ENCODE measurements at regions not wholly inside any gene's neighbourhood (a gene's known extent, or its start where the extent isn't known, plus 50 kb on each side); places are given as distances from the start of the nearest gene placed in this dataset.

GRCh38 chr12:58388261-58388660 lies 446.9 kb downstream of the ATP23 start:
- H3K27ac ChIP-seq (ENCODE audit: low read depth in 1 of 2, low read length in 1 of 2) = no peak overlapping the region
- WGBS, 2 donors = 82 to 84% methylated on average over 2 of the region's 2 CpGs
- no peak for TF ChIP-seq CTCF (IDR thresholded peaks at IDR 0.05; ENCODE audit: control extremely low read depth, extremely low read depth)
- no peak overlapping the region for H3K9ac ChIP-seq (ENCODE audit: insufficient read depth in 1 of 2, low read length in 2 of 2)
- H3K36me3 ChIP-seq (ENCODE audit: control insufficient read depth in 4 of 4, insufficient read depth in 4 of 4, low read length in 4 of 4) = no peaks in the 10 kb centered on the region
- ATAC-seq (ENCODE audit: insufficient read depth, low FRiP score) (no peak), DNase-seq (no peak)
- H3K4me3 ChIP-seq = no peak overlapping the region
- H3K4me1 ChIP-seq (ENCODE audit: control insufficient read depth in 5 of 5, insufficient read depth in 5 of 5, low read length in 5 of 5) = no peaks in the 10 kb centered on the region
- H3K27me3 ChIP-seq (ENCODE audit: control insufficient read depth in 3 of 3, insufficient read depth in 3 of 3, low read length in 2 of 3) = no peaks in the 10 kb centered on the region
- no peaks in the 10 kb centered on the region for H3K9me3 ChIP-seq (ENCODE audit: control insufficient read depth in 4 of 4, insufficient read depth in 3 of 4, low read length in 3 of 4)

GRCh38 chr12:58393152-58393551 lies 451.8 kb downstream of the ATP23 start:
- no peaks in the 10 kb centered on the region for H3K27me3 ChIP-seq (ENCODE audit: control insufficient read depth in 3 of 3, insufficient read depth in 3 of 3, low read length in 2 of 3)
- no peaks in the 10 kb centered on the region for H3K36me3 ChIP-seq (ENCODE audit: control insufficient read depth in 4 of 4, insufficient read depth in 4 of 4, low read length in 4 of 4)
- ATAC-seq (ENCODE audit: insufficient read depth, low FRiP score) (no peak), DNase-seq (no peak)
- no peak overlapping the region for H3K27ac ChIP-seq (ENCODE audit: low read depth in 1 of 2, low read length in 1 of 2)
- peaks cover 0 to 5% (median 2%) of the 10 kb centered on the region in 4 donors for H3K9me3 ChIP-seq (ENCODE audit: control insufficient read depth in 4 of 4, insufficient read depth in 3 of 4, low read length in 3 of 4)
- H3K9ac ChIP-seq (ENCODE audit: insufficient read depth in 1 of 2, low read length in 2 of 2) = no peak overlapping the region
- no peaks in the 10 kb centered on the region for H3K4me1 ChIP-seq (ENCODE audit: control insufficient read depth in 5 of 5, insufficient read depth in 5 of 5, low read length in 5 of 5)
- 90% methylated on average over 3 of the region's 3 CpGs for WGBS, 2 donors
- H3K4me3 ChIP-seq = no peak overlapping the region
- TF ChIP-seq CTCF (IDR thresholded peaks at IDR 0.05; ENCODE audit: control extremely low read depth, extremely low read depth) = no peak

GRCh38 chr12:58395056-58395455 lies 453.7 kb downstream of the ATP23 start:
- H3K27me3 ChIP-seq (ENCODE audit: control insufficient read depth in 3 of 3, insufficient read depth in 3 of 3, low read length in 2 of 3) = no peaks in the 10 kb centered on the region
- no peak overlapping the region for H3K27ac ChIP-seq (ENCODE audit: low read depth in 1 of 2, low read length in 1 of 2)
- no peak overlapping the region for H3K9ac ChIP-seq (ENCODE audit: insufficient read depth in 1 of 2, low read length in 2 of 2)
- no peak for TF ChIP-seq CTCF (IDR thresholded peaks at IDR 0.05; ENCODE audit: control extremely low read depth, extremely low read depth)
- no peak overlapping the region for H3K4me3 ChIP-seq
- no peaks in the 10 kb centered on the region for H3K4me1 ChIP-seq (ENCODE audit: control insufficient read depth in 5 of 5, insufficient read depth in 5 of 5, low read length in 5 of 5)
- DNase-seq (no peak), ATAC-seq (ENCODE audit: insufficient read depth, low FRiP score) (no peak)
- peaks cover 0 to 5% (median 2%) of the 10 kb centered on the region in 4 donors for H3K9me3 ChIP-seq (ENCODE audit: control insufficient read depth in 4 of 4, insufficient read depth in 3 of 4, low read length in 3 of 4)
- 79 to 86% methylated on average over 3 of the region's 3 CpGs for WGBS, 2 donors
- no peaks in the 10 kb centered on the region for H3K36me3 ChIP-seq (ENCODE audit: control insufficient read depth in 4 of 4, insufficient read depth in 4 of 4, low read length in 4 of 4)

- Histone ChIP-seq H3K27ac (ENCODE audit: low read depth in 1 of 2, low read length in 1 of 2) (no peak overlapping the region), H3K9ac (ENCODE audit: insufficient read depth in 1 of 2, low read length in 2 of 2) (no peak overlapping the region), H3K36me3 (ENCODE audit: control insufficient read depth in 4 of 4, insufficient read depth in 4 of 4, low read length in 4 of 4) (no peaks in the 10 kb centered on the region), H3K4me1 (ENCODE audit: control insufficient read depth in 5 of 5, insufficient read depth in 5 of 5, low read length in 5 of 5) (no peaks in the 10 kb centered on the region), H3K9me3 (ENCODE audit: control insufficient read depth in 4 of 4, insufficient read depth in 3 of 4, low read length in 3 of 4) (peaks cover 0 to 5% (median 2%) of the 10 kb centered on the region in 4 donors), H3K4me3 (no peak overlapping the region), H3K27me3 (ENCODE audit: control insufficient read depth in 3 of 3, insufficient read depth in 3 of 3, low read length in 2 of 3) (no peaks in the 10 kb centered on the region)
- no peak for TF ChIP-seq CTCF (IDR thresholded peaks at IDR 0.05; ENCODE audit: control extremely low read depth, extremely low read depth)
- no peak for ATAC-seq (ENCODE audit: insufficient read depth, low FRiP score)
- no peak for DNase-seq
Measured at GRCh38 chr12:58395470-58395869, 454.1 kb downstream of the ATP23 start.

All from lung (tissue), 11 donors.